HL-60 (cell line): ENCODE measurements at regions not wholly inside any gene's neighbourhood (a gene's known extent, or its start where the extent isn't known, plus 50 kb on each side); places are given as distances from the start of the nearest gene placed in this dataset.

Source experiments
- DNase-seq, 2 experiments: peaks; one replicate each; pipeline ENCODE4 v3.0.0-alpha.2; 2010 to 2020; ENCODE audit warnings: low read depth in 1 of 2, low spot score in 1 of 2
- H3K27ac ChIP-seq: fragments of 250-450 bp; sonication (Bioruptor Pico); replicated peaks from 2 replicates; pipeline ENCODE4 v1.5.1; 2020; ENCODE audit warnings: mild to moderate bottlenecking, moderate library complexity
- H3K27me3 ChIP-seq: fragments of 250-450 bp; sonication (Bioruptor Pico); 2 replicates; pipeline ENCODE4 v1.5.1; 2021; ENCODE audit warnings: mild to moderate bottlenecking, moderate library complexity; ENCODE audit not compliant: insufficient read depth, poor library complexity, severe bottlenecking
- H3K4me3 ChIP-seq: replicated peaks from 2 replicates; pipeline ENCODE4 v1.5.1; 2011; ENCODE audit warnings: mild to moderate bottlenecking, control low read depth, low read length; ENCODE audit not compliant: insufficient read depth
- CTCF ChIP-seq: IDR thresholded peaks from one replicate; pipeline ENCODE4 v1.5.1; 2011; ENCODE audit warnings: low read length, control low read depth, inconsistent platforms; ENCODE audit not compliant: insufficient read depth
- GABPA ChIP-seq: IDR thresholded peaks from 2 replicates; pipeline ENCODE4 v1.6.1; 2012; ENCODE audit warnings: low read depth
- POLR2AphosphoS5 ChIP-seq: IDR thresholded peaks from 2 replicates; pipeline ENCODE4 v1.6.1; 2012; ENCODE audit warnings: low read depth
- REST ChIP-seq: IDR thresholded peaks from 2 replicates; pipeline ENCODE4 v1.6.1; 2012; ENCODE audit warnings: low read depth; ENCODE audit not compliant: insufficient replicate concordance
- SPI1 ChIP-seq: IDR thresholded peaks from 2 replicates; pipeline ENCODE4 v1.6.1; 2012; ENCODE audit warnings: low read depth, mild to moderate bottlenecking, borderline replicate concordance

GRCh38 chr13:111904701-111905608 is 162.0 kb upstream of the SOX1 start:
- Histone ChIP-seq H3K27ac (no peak overlapping the region), H3K4me3 (no peak overlapping the region), H3K27me3 (no peaks in the 10 kb centered on the region)
- TF ChIP-seq REST = no peak
- TF ChIP-seq CTCF = no peak
- TF ChIP-seq POLR2AphosphoS5 = no peak
- no peak for TF ChIP-seq GABPA
- TF ChIP-seq SPI1 = no peak
- no peak for DNase-seq

GRCh38 chr13:111905609-111905945 is 161.4 kb upstream of the SOX1 start:
- TF ChIP-seq CTCF (no peak), REST (no peak), POLR2AphosphoS5 (no peak), SPI1 (no peak), GABPA (no peak)
- no peak for DNase-seq
- Histone ChIP-seq H3K4me3 (no peak overlapping the region), H3K27me3 (no peaks in the 10 kb centered on the region), H3K27ac (no peak overlapping the region)

- Histone ChIP-seq H3K27me3 (no peaks in the 10 kb centered on the region), H3K27ac (no peak overlapping the region), H3K4me3 (no peak overlapping the region)
- TF ChIP-seq CTCF (no peak), SPI1 (no peak), GABPA (no peak), REST (no peak), POLR2AphosphoS5 (no peak)
- DNase-seq = no peak
Measured at GRCh38 chr13:111906306-111906705, 160.6 kb upstream of the SOX1 start.
